Adrenal gland (tissue), 5 donors: ENCODE measurements at regions not wholly inside any gene's neighbourhood (a gene's known extent, or its start where the extent isn't known, plus 50 kb on each side); places are given as distances from the start of the nearest gene placed in this dataset.

Source experiments
- CTCF ChIP-seq, 6 experiments: fragments of 450-650 bp in 4 of 6; fragments of 200-600 bp in 2 of 6; sonication (generic) in 1 of 6; IDR thresholded peaks; 1 replicate in 5 of 6; 2 replicates in 1 of 6; pipeline versions ENCODE4 v1.5.1 to v1.8.0; 2016 to 2021; ENCODE audit warnings: antibody characterized with exemption in 6 of 6, mild to moderate bottlenecking in 2 of 6, moderate library complexity in 1 of 6
- POLR2A ChIP-seq, 2 donors: fragments of 450-650 bp; IDR thresholded peaks; one replicate each; pipeline ENCODE4 v1.6.1; 2017; ENCODE audit warnings: antibody characterized with exemption in 2 of 2, mild to moderate bottlenecking in 2 of 2, moderate library complexity in 1 of 2
- donor health status: DM: no; HTN: no; CAD: no.

GRCh38 chr15:30791239-30792175 lies 112.2 kb upstream of the FAN1 start:
- TF ChIP-seq CTCF (IDR thresholded peaks at IDR 0.05) (no peak), POLR2A (IDR thresholded peaks at IDR 0.05) (no peak)
